HEK293 (cell line): ENCODE measurements at regions not wholly inside any gene's neighbourhood (a gene's known extent, or its start where the extent isn't known, plus 50 kb on each side); places are given as distances from the start of the nearest gene placed in this dataset.
A peak's percentile ranks its signal among the peaks of the same experiment; 100 is the strongest.

Experiments used
- GFI1B ChIP-seq: fragments of 450-650 bp; formaldehyde crosslinking; IDR thresholded peaks from 2 replicates; pipeline ENCODE4 v1.5.1; 2016; ENCODE audit warnings: missing biosample characterization, missing genetic modification characterization
- MEIS1 ChIP-seq: sonication (generic); formaldehyde crosslinking; IDR thresholded peaks from 2 replicates; pipeline ENCODE4 v1.8.1; 2022; ENCODE audit warnings: missing genetic modification reagents, mild to moderate bottlenecking, borderline replicate concordance
- MYNN ChIP-seq: fragments of 450-650 bp; formaldehyde crosslinking; IDR thresholded peaks from 2 replicates; pipeline ENCODE4 v1.5.1; 2016; ENCODE audit warnings: missing biosample characterization, missing genetic modification characterization, borderline replicate concordance
- MZF1 ChIP-seq: fragments of 450-650 bp; formaldehyde crosslinking; IDR thresholded peaks from 2 replicates; pipeline ENCODE4 v1.5.1; 2017; ENCODE audit warnings: missing biosample characterization, missing genetic modification characterization, borderline replicate concordance
- SCRT1 ChIP-seq: fragments of 450-650 bp; formaldehyde crosslinking; IDR thresholded peaks from 2 replicates; pipeline ENCODE4 v1.5.1; 2016; ENCODE audit warnings: missing biosample characterization, missing genetic modification characterization, borderline replicate concordance
- YY1 ChIP-seq: fragments of 450-650 bp; formaldehyde crosslinking; IDR thresholded peaks from 2 replicates; pipeline ENCODE4 v1.5.1; 2018; ENCODE audit warnings: missing biosample characterization, missing genetic modification characterization
- ZBTB8A ChIP-seq: fragments of 450-650 bp; formaldehyde crosslinking; IDR thresholded peaks from 2 replicates; pipeline ENCODE4 v1.5.1; 2016; ENCODE audit warnings: missing biosample characterization, missing genetic modification characterization
- ZFP3 ChIP-seq: fragments of 450-650 bp; formaldehyde crosslinking; IDR thresholded peaks from 2 replicates; pipeline ENCODE4 v1.5.1; 2016; ENCODE audit warnings: low read depth, missing biosample characterization, missing genetic modification characterization
- ZNF10 ChIP-seq: fragments of 450-650 bp; formaldehyde crosslinking; IDR thresholded peaks from 2 replicates; pipeline ENCODE4 v1.5.1; 2017; ENCODE audit warnings: missing biosample characterization, missing genetic modification characterization
- ZNF146 ChIP-seq: fragments of 450-650 bp; formaldehyde crosslinking; IDR thresholded peaks from 2 replicates; pipeline ENCODE4 v1.5.1; 2016; ENCODE audit warnings: missing biosample characterization, missing genetic modification characterization
- ZNF214 ChIP-seq: fragments of 450-650 bp; formaldehyde crosslinking; IDR thresholded peaks from 2 replicates; pipeline ENCODE4 v1.5.1; 2017; ENCODE audit warnings: missing biosample characterization, mild to moderate bottlenecking, missing genetic modification characterization, borderline replicate concordance
- ZNF423 ChIP-seq: fragments of 450-650 bp; formaldehyde crosslinking; IDR thresholded peaks from 2 replicates; pipeline ENCODE4 v1.5.1; 2016; ENCODE audit warnings: missing biosample characterization, missing genetic modification characterization
- ZNF433 ChIP-seq: fragments of 450-650 bp; formaldehyde crosslinking; IDR thresholded peaks from 2 replicates; pipeline ENCODE4 v1.5.1; 2016; ENCODE audit warnings: missing biosample characterization, missing genetic modification characterization, low read depth
- ZNF530 ChIP-seq: fragments of 450-650 bp; formaldehyde crosslinking; IDR thresholded peaks from 2 replicates; pipeline ENCODE4 v1.5.1; 2016; ENCODE audit warnings: low read depth, missing biosample characterization, missing genetic modification characterization
- ZNF561 ChIP-seq: fragments of 450-650 bp; IDR thresholded peaks from 2 replicates; pipeline ENCODE4 v1.5.1; 2018; ENCODE audit warnings: missing biosample characterization, missing genetic modification characterization, borderline replicate concordance
- ZNF623 ChIP-seq: fragments of 450-650 bp; formaldehyde crosslinking; IDR thresholded peaks from 2 replicates; pipeline ENCODE4 v1.5.1; 2016; ENCODE audit warnings: missing biosample characterization, missing genetic modification characterization
- ZNF624 ChIP-seq: fragments of 450-650 bp; formaldehyde crosslinking; IDR thresholded peaks from 2 replicates; pipeline ENCODE4 v1.5.1; 2017; ENCODE audit warnings: missing biosample characterization, missing genetic modification characterization
- ZNF664 ChIP-seq: fragments of 450-650 bp; formaldehyde crosslinking; IDR thresholded peaks from 2 replicates; pipeline ENCODE4 v1.5.1; 2016; ENCODE audit warnings: missing biosample characterization, missing genetic modification characterization
- ZNF747 ChIP-seq: fragments of 450-650 bp; formaldehyde crosslinking; IDR thresholded peaks from 2 replicates; pipeline ENCODE4 v1.5.1; 2016; ENCODE audit warnings: missing biosample characterization, missing genetic modification characterization
- ZNF776 ChIP-seq: fragments of 450-650 bp; formaldehyde crosslinking; IDR thresholded peaks from 2 replicates; pipeline ENCODE4 v1.5.0; 2017; ENCODE audit warnings: missing biosample characterization, missing genetic modification characterization, borderline replicate concordance
- ZNF837 ChIP-seq: fragments of 450-650 bp; formaldehyde crosslinking; IDR thresholded peaks from 2 replicates; pipeline ENCODE4 v1.5.1; 2016; ENCODE audit warnings: missing biosample characterization, missing genetic modification characterization
- TF ChIP-seq, protein P1 (sequence below): IDR thresholded peaks from 2 replicates; pipeline ENCODE4 v1.6.1; 2011; ENCODE audit warnings: mild to moderate bottlenecking, low read depth, low read length, borderline replicate concordance
- TF ChIP-seq, protein P2 (sequence below): fragments of 450-650 bp; formaldehyde crosslinking; IDR thresholded peaks from 2 replicates; pipeline ENCODE4 v1.5.1; 2016; ENCODE audit warnings: missing biosample characterization, missing genetic modification characterization
- TF ChIP-seq, protein P3 (sequence below): fragments of 450-650 bp; formaldehyde crosslinking; IDR thresholded peaks from 2 replicates; pipeline ENCODE4 v1.5.1; 2016; ENCODE audit warnings: missing biosample characterization, missing genetic modification characterization
- TF ChIP-seq, protein P4 (sequence below): fragments of 450-650 bp; formaldehyde crosslinking; IDR thresholded peaks from 2 replicates; pipeline ENCODE4 v1.5.1; 2016; ENCODE audit warnings: missing biosample characterization, missing genetic modification characterization
- TF ChIP-seq, protein P5 (sequence below): sonication (generic); formaldehyde crosslinking; IDR thresholded peaks from 2 replicates; pipeline ENCODE4 v1.8.1; 2022; ENCODE audit warnings: mild to moderate bottlenecking, moderate library complexity, missing genetic modification reagents
- TF ChIP-seq, protein P6 (sequence below): fragments of 450-650 bp; formaldehyde crosslinking; IDR thresholded peaks from 2 replicates; pipeline ENCODE4 v1.5.1; 2017; ENCODE audit warnings: missing biosample characterization, mild to moderate bottlenecking, missing genetic modification characterization, moderate library complexity
- TF ChIP-seq, protein P7 (sequence below): fragments of 450-650 bp; formaldehyde crosslinking; IDR thresholded peaks from 2 replicates; pipeline ENCODE4 v1.5.1; 2016; ENCODE audit warnings: missing biosample characterization, missing genetic modification characterization, low read depth
- TF ChIP-seq, protein P8 (sequence below): fragments of 450-650 bp; IDR thresholded peaks from 2 replicates; pipeline ENCODE4 v1.5.1; 2018; ENCODE audit warnings: missing biosample characterization, mild to moderate bottlenecking, missing genetic modification characterization

DNA sequence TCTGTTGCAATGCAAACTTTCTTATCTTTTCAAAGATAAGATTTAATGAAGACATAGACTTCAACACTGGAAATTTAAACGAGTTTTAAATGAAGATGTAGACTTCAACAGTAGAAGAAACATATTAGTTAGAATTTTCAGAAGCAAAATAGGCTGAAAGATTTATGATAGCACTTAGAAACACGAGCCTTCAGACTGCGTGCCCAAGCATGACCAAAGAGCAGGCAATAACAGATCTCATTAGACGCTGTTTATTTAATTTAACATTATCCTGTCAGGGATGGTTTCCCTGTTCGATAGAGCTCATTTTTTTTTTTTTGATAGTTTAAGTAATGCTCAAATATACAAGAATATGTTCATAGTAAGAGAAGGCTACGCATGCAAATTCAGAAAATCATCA is 604.7 kb upstream of the SOX9 start (continued):
- TF ChIP-seq, protein P1, sequence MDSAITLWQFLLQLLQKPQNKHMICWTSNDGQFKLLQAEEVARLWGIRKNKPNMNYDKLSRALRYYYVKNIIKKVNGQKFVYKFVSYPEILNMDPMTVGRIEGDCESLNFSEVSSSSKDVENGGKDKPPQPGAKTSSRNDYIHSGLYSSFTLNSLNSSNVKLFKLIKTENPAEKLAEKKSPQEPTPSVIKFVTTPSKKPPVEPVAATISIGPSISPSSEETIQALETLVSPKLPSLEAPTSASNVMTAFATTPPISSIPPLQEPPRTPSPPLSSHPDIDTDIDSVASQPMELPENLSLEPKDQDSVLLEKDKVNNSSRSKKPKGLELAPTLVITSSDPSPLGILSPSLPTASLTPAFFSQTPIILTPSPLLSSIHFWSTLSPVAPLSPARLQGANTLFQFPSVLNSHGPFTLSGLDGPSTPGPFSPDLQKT: no peak
- TF ChIP-seq ZFP3 (tag by site-specific recombination) (no peak), ZNF623 (no peak), MEIS1 (CRISPR knock-in tag) (0 out of 2 replicates have a peak, but pooled peaks have one; percentile 36), SCRT1 (tag by site-specific recombination) (no peak), MYNN (no peak), ZNF530 (tag by site-specific recombination) (no peak), ZNF837 (tag by site-specific recombination) (no peak), ZNF10 (peak; percentile 75; the same call in 1 of the 2 replicates), YY1 (tag by site-specific recombination) (peak; percentile 36; the same call in 1 of the 2 replicates), GFI1B (no peak), ZNF624 (no peak), ZBTB8A (tag by site-specific recombination) (peak; percentile 44), ZNF664 (tag by site-specific recombination) (peak; percentile 54), ZNF561 (tag by site-specific recombination) (no peak), ZNF747 (no peak), MZF1 (tag by site-specific recombination) (no peak), ZNF423 (tag by site-specific recombination) (no peak), ZNF776 (tag by site-specific recombination) (no peak), ZNF214 (tag by site-specific recombination) (no peak), ZNF433 (tag by site-specific recombination) (no peak), ZNF146 (tag by site-specific recombination) (no peak)
- TF ChIP-seq, protein P2, sequence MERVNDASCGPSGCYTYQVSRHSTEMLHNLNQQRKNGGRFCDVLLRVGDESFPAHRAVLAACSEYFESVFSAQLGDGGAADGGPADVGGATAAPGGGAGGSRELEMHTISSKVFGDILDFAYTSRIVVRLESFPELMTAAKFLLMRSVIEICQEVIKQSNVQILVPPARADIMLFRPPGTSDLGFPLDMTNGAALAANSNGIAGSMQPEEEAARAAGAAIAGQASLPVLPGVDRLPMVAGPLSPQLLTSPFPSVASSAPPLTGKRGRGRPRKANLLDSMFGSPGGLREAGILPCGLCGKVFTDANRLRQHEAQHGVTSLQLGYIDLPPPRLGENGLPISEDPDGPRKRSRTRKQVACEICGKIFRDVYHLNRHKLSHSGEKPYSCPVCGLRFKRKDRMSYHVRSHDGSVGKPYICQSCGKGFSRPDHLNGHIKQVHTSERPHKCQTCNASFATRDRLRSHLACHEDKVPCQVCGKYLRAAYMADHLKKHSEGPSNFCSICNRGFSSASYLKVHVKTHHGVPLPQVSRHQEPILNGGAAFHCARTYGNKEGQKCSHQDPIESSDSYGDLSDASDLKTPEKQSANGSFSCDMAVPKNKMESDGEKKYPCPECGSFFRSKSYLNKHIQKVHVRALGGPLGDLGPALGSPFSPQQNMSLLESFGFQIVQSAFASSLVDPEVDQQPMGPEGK (tag by site-specific recombination): no peak
- TF ChIP-seq, protein P3, sequence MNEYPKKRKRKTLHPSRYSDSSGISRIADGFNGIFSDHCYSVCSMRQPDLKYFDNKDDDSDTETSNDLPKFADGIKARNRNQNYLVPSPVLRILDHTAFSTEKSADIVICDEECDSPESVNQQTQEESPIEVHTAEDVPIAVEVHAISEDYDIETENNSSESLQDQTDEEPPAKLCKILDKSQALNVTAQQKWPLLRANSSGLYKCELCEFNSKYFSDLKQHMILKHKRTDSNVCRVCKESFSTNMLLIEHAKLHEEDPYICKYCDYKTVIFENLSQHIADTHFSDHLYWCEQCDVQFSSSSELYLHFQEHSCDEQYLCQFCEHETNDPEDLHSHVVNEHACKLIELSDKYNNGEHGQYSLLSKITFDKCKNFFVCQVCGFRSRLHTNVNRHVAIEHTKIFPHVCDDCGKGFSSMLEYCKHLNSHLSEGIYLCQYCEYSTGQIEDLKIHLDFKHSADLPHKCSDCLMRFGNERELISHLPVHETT (tag by site-specific recombination): no peak
- TF ChIP-seq, protein P4, sequence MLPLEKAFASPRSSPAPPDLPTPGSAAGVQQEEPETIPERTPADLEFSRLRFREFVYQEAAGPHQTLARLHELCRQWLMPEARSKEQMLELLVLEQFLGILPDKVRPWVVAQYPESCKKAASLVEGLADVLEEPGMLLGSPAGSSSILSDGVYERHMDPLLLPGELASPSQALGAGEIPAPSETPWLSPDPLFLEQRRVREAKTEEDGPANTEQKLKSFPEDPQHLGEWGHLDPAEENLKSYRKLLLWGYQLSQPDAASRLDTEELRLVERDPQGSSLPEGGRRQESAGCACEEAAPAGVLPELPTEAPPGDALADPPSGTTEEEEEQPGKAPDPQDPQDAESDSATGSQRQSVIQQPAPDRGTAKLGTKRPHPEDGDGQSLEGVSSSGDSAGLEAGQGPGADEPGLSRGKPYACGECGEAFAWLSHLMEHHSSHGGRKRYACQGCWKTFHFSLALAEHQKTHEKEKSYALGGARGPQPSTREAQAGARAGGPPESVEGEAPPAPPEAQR (tag by site-specific recombination): no peak
- TF ChIP-seq, protein P5, sequence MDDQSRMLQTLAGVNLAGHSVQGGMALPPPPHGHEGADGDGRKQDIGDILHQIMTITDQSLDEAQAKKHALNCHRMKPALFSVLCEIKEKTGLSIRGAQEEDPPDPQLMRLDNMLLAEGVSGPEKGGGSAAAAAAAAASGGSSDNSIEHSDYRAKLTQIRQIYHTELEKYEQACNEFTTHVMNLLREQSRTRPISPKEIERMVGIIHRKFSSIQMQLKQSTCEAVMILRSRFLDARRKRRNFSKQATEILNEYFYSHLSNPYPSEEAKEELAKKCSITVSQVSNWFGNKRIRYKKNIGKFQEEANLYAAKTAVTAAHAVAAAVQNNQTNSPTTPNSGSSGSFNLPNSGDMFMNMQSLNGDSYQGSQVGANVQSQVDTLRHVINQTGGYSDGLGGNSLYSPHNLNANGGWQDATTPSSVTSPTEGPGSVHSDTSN: no peak
- TF ChIP-seq, protein P6, sequence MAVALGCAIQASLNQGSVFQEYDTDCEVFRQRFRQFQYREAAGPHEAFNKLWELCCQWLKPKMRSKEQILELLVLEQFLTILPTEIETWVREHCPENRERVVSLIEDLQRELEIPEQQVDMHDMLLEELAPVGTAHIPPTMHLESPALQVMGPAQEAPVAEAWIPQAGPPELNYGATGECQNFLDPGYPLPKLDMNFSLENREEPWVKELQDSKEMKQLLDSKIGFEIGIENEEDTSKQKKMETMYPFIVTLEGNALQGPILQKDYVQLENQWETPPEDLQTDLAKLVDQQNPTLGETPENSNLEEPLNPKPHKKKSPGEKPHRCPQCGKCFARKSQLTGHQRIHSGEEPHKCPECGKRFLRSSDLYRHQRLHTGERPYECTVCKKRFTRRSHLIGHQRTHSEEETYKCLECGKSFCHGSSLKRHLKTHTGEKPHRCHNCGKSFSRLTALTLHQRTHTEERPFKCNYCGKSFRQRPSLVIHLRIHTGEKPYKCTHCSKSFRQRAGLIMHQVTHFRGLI (tag by site-specific recombination): peak; percentile 34; the same call in 1 of the 2 replicates
- TF ChIP-seq, protein P7, sequence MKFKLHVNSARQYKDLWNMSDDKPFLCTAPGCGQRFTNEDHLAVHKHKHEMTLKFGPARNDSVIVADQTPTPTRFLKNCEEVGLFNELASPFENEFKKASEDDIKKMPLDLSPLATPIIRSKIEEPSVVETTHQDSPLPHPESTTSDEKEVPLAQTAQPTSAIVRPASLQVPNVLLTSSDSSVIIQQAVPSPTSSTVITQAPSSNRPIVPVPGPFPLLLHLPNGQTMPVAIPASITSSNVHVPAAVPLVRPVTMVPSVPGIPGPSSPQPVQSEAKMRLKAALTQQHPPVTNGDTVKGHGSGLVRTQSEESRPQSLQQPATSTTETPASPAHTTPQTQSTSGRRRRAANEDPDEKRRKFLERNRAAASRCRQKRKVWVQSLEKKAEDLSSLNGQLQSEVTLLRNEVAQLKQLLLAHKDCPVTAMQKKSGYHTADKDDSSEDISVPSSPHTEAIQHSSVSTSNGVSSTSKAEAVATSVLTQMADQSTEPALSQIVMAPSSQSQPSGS (tag by site-specific recombination): no peak
- TF ChIP-seq, protein P8, sequence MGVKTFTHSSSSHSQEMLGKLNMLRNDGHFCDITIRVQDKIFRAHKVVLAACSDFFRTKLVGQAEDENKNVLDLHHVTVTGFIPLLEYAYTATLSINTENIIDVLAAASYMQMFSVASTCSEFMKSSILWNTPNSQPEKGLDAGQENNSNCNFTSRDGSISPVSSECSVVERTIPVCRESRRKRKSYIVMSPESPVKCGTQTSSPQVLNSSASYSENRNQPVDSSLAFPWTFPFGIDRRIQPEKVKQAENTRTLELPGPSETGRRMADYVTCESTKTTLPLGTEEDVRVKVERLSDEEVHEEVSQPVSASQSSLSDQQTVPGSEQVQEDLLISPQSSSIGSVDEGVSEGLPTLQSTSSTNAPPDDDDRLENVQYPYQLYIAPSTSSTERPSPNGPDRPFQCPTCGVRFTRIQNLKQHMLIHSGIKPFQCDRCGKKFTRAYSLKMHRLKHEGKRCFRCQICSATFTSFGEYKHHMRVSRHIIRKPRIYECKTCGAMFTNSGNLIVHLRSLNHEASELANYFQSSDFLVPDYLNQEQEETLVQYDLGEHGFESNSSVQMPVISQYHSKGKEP (tag by site-specific recombination): peak; percentile 73
